Hepatocyte (in vitro differentiated cells): ENCODE measurements at regions not wholly inside any gene's neighbourhood (a gene's known extent, or its start where the extent isn't known, plus 50 kb on each side); places are given as distances from the start of the nearest gene placed in this dataset.

Source experiments
- DNase-seq: peaks from one replicate; pipeline ENCODE4 v3.0.0-alpha.2; 2016; ENCODE audit warnings: low spot score
- H2AFZ ChIP-seq: fragments of 200-600 bp; sonication (generic); 2 replicates; pipeline ENCODE4 v1.6.0; 2016; ENCODE audit warnings: antibody characterized with exemption, mild to moderate bottlenecking
- H3K27ac ChIP-seq: fragments of 200-600 bp; sonication (generic); 2 replicates; pipeline ENCODE4 v1.5.1; 2016; ENCODE audit warnings: mild to moderate bottlenecking
- H3K27me3 ChIP-seq: fragments of 200-600 bp; sonication (generic); 2 replicates; pipeline ENCODE4 v1.6.1; 2016
- H3K36me3 ChIP-seq: fragments of 200-600 bp; sonication (generic); replicated peaks from 2 replicates; pipeline ENCODE4 v1.5.1; 2016; ENCODE audit warnings: low read depth; ENCODE audit not compliant: insufficient read depth
- H3K4me1 ChIP-seq: fragments of 200-600 bp; sonication (generic); 2 replicates; pipeline ENCODE4 v1.5.1; 2016; ENCODE audit warnings: mild to moderate bottlenecking, moderate library complexity; ENCODE audit not compliant: insufficient read depth
- H3K4me2 ChIP-seq: fragments of 200-600 bp; sonication (generic); 2 replicates; pipeline ENCODE4 v1.6.0; 2016
- H3K4me3 ChIP-seq: fragments of 200-600 bp; sonication (generic); 2 replicates; pipeline ENCODE4 v1.5.1; 2016; ENCODE audit warnings: mild to moderate bottlenecking
- H3K79me2 ChIP-seq: fragments of 200-600 bp; sonication (generic); 2 replicates; pipeline ENCODE4 v1.6.0; 2017; ENCODE audit warnings: mild to moderate bottlenecking
- H3K9me2 ChIP-seq: fragments of 200-600 bp; sonication (generic); replicated peaks from 2 replicates; pipeline ENCODE4 v1.6.0; 2017; ENCODE audit warnings: mild to moderate bottlenecking; ENCODE audit not compliant: insufficient read depth
- H3K9me3 ChIP-seq: fragments of 200-600 bp; sonication (generic); 2 replicates; pipeline ENCODE4 v1.5.1; 2016; ENCODE audit warnings: low read depth, mild to moderate bottlenecking
- H4K20me1 ChIP-seq: fragments of 200-600 bp; sonication (generic); 2 replicates; pipeline ENCODE4 v1.6.0; 2016; ENCODE audit warnings: mild to moderate bottlenecking; ENCODE audit not compliant: insufficient read depth, poor library complexity, severe bottlenecking
- CTCF ChIP-seq: fragments of 200-600 bp; sonication (generic); IDR thresholded peaks from 2 replicates; pipeline ENCODE4 v1.5.1; 2016; ENCODE audit warnings: antibody characterized with exemption, mild to moderate bottlenecking; ENCODE audit not compliant: poor library complexity
- EZH2 ChIP-seq: fragments of 200-600 bp; sonication (generic); IDR thresholded peaks from 2 replicates; pipeline ENCODE4 v1.6.1; 2016; ENCODE audit warnings: antibody characterized with exemption, mild to moderate bottlenecking, borderline replicate concordance
- EZH2phosphoT487 ChIP-seq: fragments of 200-600 bp; sonication (generic); IDR thresholded peaks from one replicate; pipeline ENCODE4 v1.6.1; 2018; ENCODE audit warnings: antibody characterized with exemption, mild to moderate bottlenecking, low read depth, moderate library complexity; ENCODE audit not compliant: unreplicated experiment, severe bottlenecking
- WGBS: methylation state at CpG from one replicate; pipeline ENCODE4 v1.1.6; 2016; ENCODE audit warnings: low lambda C conversion rate; ENCODE audit errors: missing lambda C conversion rate; 5-methylcytosine and 5-hydroxymethylcytosine counted together

GRCh38 chr2:15800495-15801329, 139.6 kb upstream of the MYCN start:
- no peaks in the 10 kb centered on the region for H4K20me1 ChIP-seq
- WGBS = 78% methylated on average over 17 of the region's 17 CpGs
- no peaks in the 10 kb centered on the region for H3K27me3 ChIP-seq
- TF ChIP-seq CTCF (no peak), EZH2 (no peak), EZH2phosphoT487 (no peak)
- no peaks in the 10 kb centered on the region for H3K9me3 ChIP-seq
- no peaks in the 10 kb centered on the region for H3K79me2 ChIP-seq
- peaks cover 11% of the 10 kb centered on the region for H3K4me1 ChIP-seq
- peak; percentile 54 for DNase-seq
- H3K36me3 ChIP-seq = no peaks in the 10 kb centered on the region
- no peak overlapping the region for H2AFZ ChIP-seq
- no peak overlapping the region for H3K4me3 ChIP-seq
- no peaks in the 10 kb centered on the region for H3K9me2 ChIP-seq
- H3K4me2 ChIP-seq = no peak overlapping the region
- H3K27ac ChIP-seq = no peak overlapping the region

- Histone ChIP-seq H3K4me1 (peaks cover 11% of the 10 kb centered on the region), H3K9me2 (no peaks in the 10 kb centered on the region), H3K79me2 (no peaks in the 10 kb centered on the region), H3K36me3 (no peaks in the 10 kb centered on the region), H2AFZ (no peak overlapping the region), H3K27me3 (no peaks in the 10 kb centered on the region), H3K9me3 (no peaks in the 10 kb centered on the region), H3K27ac (no peak overlapping the region), H3K4me3 (no peak overlapping the region), H3K4me2 (no peak overlapping the region), H4K20me1 (no peaks in the 10 kb centered on the region)
- TF ChIP-seq EZH2phosphoT487 = no peak
- no peak for TF ChIP-seq EZH2
- TF ChIP-seq CTCF = no peak
- WGBS = 96% methylated on average over 14 of the region's 14 CpGs
- DNase-seq = no peak
These were observed 138.9 kb upstream of the MYCN start for GRCh38 chr2:15801439-15801838.

- Histone ChIP-seq H3K4me2 (no peak overlapping the region), H4K20me1 (no peaks in the 10 kb centered on the region), H3K9me3 (no peaks in the 10 kb centered on the region), H2AFZ (no peak overlapping the region), H3K27me3 (no peaks in the 10 kb centered on the region), H3K79me2 (no peaks in the 10 kb centered on the region), H3K36me3 (no peaks in the 10 kb centered on the region), H3K4me1 (peaks cover 11% of the 10 kb centered on the region), H3K27ac (no peak overlapping the region), H3K9me2 (no peaks in the 10 kb centered on the region), H3K4me3 (no peak overlapping the region)
- DNase-seq = no peak
- 93% methylated on average over 6 of the region's 6 CpGs for WGBS
- no peak for TF ChIP-seq EZH2phosphoT487
- TF ChIP-seq EZH2 = no peak
- TF ChIP-seq CTCF = no peak
These were observed 138.4 kb upstream of the MYCN start for GRCh38 chr2:15801904-15802303.
